ENCODE measurements at regions not wholly inside any gene's neighbourhood (a gene's known extent, or its start where the extent isn't known, plus 50 kb on each side); places are given as distances from the start of the nearest gene placed in this dataset.

- TF ChIP-seq POLR2A (IDR thresholded peaks at IDR 0.05), result no peak
- TF ChIP-seq CTCF (IDR thresholded peaks at IDR 0.05), result no peak
- ATAC-seq, result no peak
- H3K4me1 ChIP-seq, result no peaks in the 10 kb centered on the region
- intact Hi-C loops (cut with DNase I), result no loop called here
- no peaks in the 10 kb centered on the region for H3K9me3 ChIP-seq
- H3K4me3 ChIP-seq, result no peak overlapping the region
- no peak for DNase-seq
- H3K27ac ChIP-seq, result no peak overlapping the region
- H3K36me3 ChIP-seq, result no peaks in the 10 kb centered on the region
- WGBS (ENCODE audit: insufficient coverage, low coverage, low lambda C conversion rate, missing lambda C conversion rate), result 56% methylated on average over 2 of the region's 2 CpGs
- H3K27me3 ChIP-seq, result no peaks in the 10 kb centered on the region
Observed at GRCh38 chr5:5645198-5645597, 222.7 kb downstream of the ICE1 start.

GRCh38 chr5:5644249-5644648 lies 221.8 kb downstream of the ICE1 start:
- intact Hi-C loops (cut with DNase I), result no loop called here
- TF ChIP-seq CTCF (IDR thresholded peaks at IDR 0.05), result no peak
- no peak for TF ChIP-seq POLR2A (IDR thresholded peaks at IDR 0.05)
- 61% methylated on average over 5 of the region's 6 CpGs for WGBS (ENCODE audit: insufficient coverage, low coverage, low lambda C conversion rate, missing lambda C conversion rate)

GRCh38 chr5:5643481-5643880 lies 221.0 kb downstream of the ICE1 start:
- no peaks in the 10 kb centered on the region for H3K4me1 ChIP-seq
- no peaks in the 10 kb centered on the region for H3K36me3 ChIP-seq
- no peak overlapping the region for H3K4me3 ChIP-seq
- H3K27me3 ChIP-seq, result no peaks in the 10 kb centered on the region
- H3K9me3 ChIP-seq, result no peaks in the 10 kb centered on the region
- 45% methylated on average over 2 of the region's 4 CpGs for WGBS (ENCODE audit: insufficient coverage, low coverage, low lambda C conversion rate, missing lambda C conversion rate)
- no peak for DNase-seq
- TF ChIP-seq CTCF (IDR thresholded peaks at IDR 0.05) (no peak), POLR2A (IDR thresholded peaks at IDR 0.05) (no peak)
- no peak overlapping the region for H3K27ac ChIP-seq
- ATAC-seq, result no peak
- intact Hi-C loops (cut with DNase I), result no loop called here

More at GRCh38 chr5:5644249-5644648, 221.8 kb downstream of the ICE1 start:
- Histone ChIP-seq H3K36me3 (no peaks in the 10 kb centered on the region), H3K4me1 (no peaks in the 10 kb centered on the region), H3K27me3 (no peaks in the 10 kb centered on the region), H3K4me3 (no peak overlapping the region), H3K27ac (no peak overlapping the region), H3K9me3 (no peaks in the 10 kb centered on the region)
- DNase-seq (no peak), ATAC-seq (no peak)

GRCh38 chr5:5638211-5638610 lies 215.7 kb downstream of the ICE1 start:
- H3K27ac ChIP-seq, result no peak overlapping the region
- 32% methylated on average over 4 of the region's 4 CpGs for WGBS (ENCODE audit: insufficient coverage, low coverage, low lambda C conversion rate, missing lambda C conversion rate)
- H3K4me1 ChIP-seq, result no peaks in the 10 kb centered on the region
- no peak overlapping the region for H3K4me3 ChIP-seq
- ATAC-seq (peak; percentile 23 to 67 (median 37)), DNase-seq (no peak)
- no peaks in the 10 kb centered on the region for H3K27me3 ChIP-seq
- no peak for TF ChIP-seq POLR2A (IDR thresholded peaks at IDR 0.05)
- TF ChIP-seq CTCF (IDR thresholded peaks at IDR 0.05), result no peak
- H3K9me3 ChIP-seq, result no peaks in the 10 kb centered on the region
- H3K36me3 ChIP-seq, result no peaks in the 10 kb centered on the region
- intact Hi-C loops (cut with DNase I), result no loop called here

GRCh38 chr5:5637173-5637572 lies 214.7 kb downstream of the ICE1 start:
- ATAC-seq (no peak), DNase-seq (no peak)
- no peaks in the 10 kb centered on the region for H3K9me3 ChIP-seq
- H3K4me1 ChIP-seq, result no peaks in the 10 kb centered on the region
- no peaks in the 10 kb centered on the region for H3K27me3 ChIP-seq
- no peak overlapping the region for H3K4me3 ChIP-seq
- no peaks in the 10 kb centered on the region for H3K36me3 ChIP-seq
- TF ChIP-seq POLR2A (IDR thresholded peaks at IDR 0.05) (no peak), CTCF (IDR thresholded peaks at IDR 0.05) (no peak)
- intact Hi-C loops (cut with DNase I), result no loop called here
- WGBS (ENCODE audit: insufficient coverage, low coverage, low lambda C conversion rate, missing lambda C conversion rate), result 11% methylated on average over 2 of the region's 2 CpGs
- H3K27ac ChIP-seq, result no peak overlapping the region
